Ovary (tissue), 7 donors: ENCODE measurements at regions not wholly inside any gene's neighbourhood (a gene's known extent, or its start where the extent isn't known, plus 50 kb on each side); places are given as distances from the start of the nearest gene placed in this dataset.

Experiments used
- DNase-seq, 5 donors: peaks; one replicate each; pipeline ENCODE4 v3.0.0-alpha.2; 2019 to 2020
- H3K27ac ChIP-seq, 2 donors: fragments of 200-600 bp; one replicate each; pipeline versions ENCODE4 v1.5.1 to v1.8.0; 2019 to 2022
- H3K27me3 ChIP-seq: fragments of 200-600 bp; one replicate; pipeline ENCODE4 v1.8.0; 2022
- H3K36me3 ChIP-seq: fragments of 200-600 bp; sonication (generic); one replicate; pipeline ENCODE4 v1.5.1; 2019
- H3K4me1 ChIP-seq: one replicate; pipeline ENCODE4 v1.8.1; 2013; ENCODE audit warnings: mild to moderate bottlenecking, moderate library complexity; ENCODE audit not compliant: insufficient read depth
- H3K4me3 ChIP-seq: fragments of 200-600 bp; sonication (generic); one replicate; pipeline ENCODE4 v1.5.1; 2017
- H3K9me3 ChIP-seq, 2 donors: fragments of 200-600 bp in 1 of 2; sonication (generic) in 1 of 2; one replicate each; pipeline versions ENCODE4 v1.5.1 to v1.8.1; 2013 to 2019; ENCODE audit warnings: mild to moderate bottlenecking in 1 of 2, moderate library complexity in 1 of 2
- CTCF ChIP-seq, 3 donors: fragments of 450-650 bp in 2 of 3; fragments of 200-600 bp in 1 of 3; IDR thresholded peaks; one replicate each; pipeline versions ENCODE4 v1.5.1 to v1.8.0; 2016 to 2022; ENCODE audit warnings: antibody characterized with exemption in 3 of 3, mild to moderate bottlenecking in 1 of 3
- EP300 ChIP-seq: sonication (generic); formaldehyde crosslinking; IDR thresholded peaks from one replicate; pipeline ENCODE4 v1.6.1; 2017; ENCODE audit warnings: antibody characterized with exemption
- POLR2A ChIP-seq: fragments of 450-650 bp; IDR thresholded peaks from one replicate; pipeline ENCODE4 v1.6.1; 2017; ENCODE audit warnings: antibody characterized with exemption, mild to moderate bottlenecking, moderate library complexity
- WGBS, 3 donors: extraction: QIAGEN DNeasy Blood & Tissue Kit in 1 of 3; methylation state at CpG; one replicate each; pipeline versions ENCODE4 v1.1.5 to v1.1.7; 2013 to 2017; 5-methylcytosine and 5-hydroxymethylcytosine counted together
- intact Hi-C, 4 donors: fragments of 100-400 bp; cut with DNase I; formaldehyde crosslinking; loops; one replicate each; pipeline versions ENCODE4 v1.11.0 to v1.15.1; 2022 to 2023
- donor health status: DM: no; HTN: no; CAD: no; lungs with moderate emphysema.
- donor health status: DM: no; HTN: no; CAD: no.
- donor health status: Bipolar disorder and iron deficiency.
- donor health status: DM: no; HTN: no; CAD: no.
- donor health status: DM: yes; HTN: yes; CAD: no.

GRCh38 chr6:67591910-67592309, 1043.2 kb upstream of the ADGRB3 start:
- no peak for DNase-seq
- intact Hi-C loops: no loop called here

GRCh38 chr6:67567842-67568241, 1067.2 kb upstream of the ADGRB3 start:
- Histone ChIP-seq H3K36me3 (no peaks in the 10 kb centered on the region), H3K4me3 (no peak overlapping the region), H3K27ac (no peak overlapping the region), H3K4me1 (no peaks in the 10 kb centered on the region), H3K9me3 (no peaks in the 10 kb centered on the region), H3K27me3 (no peaks in the 10 kb centered on the region)
- DNase-seq: no peak
- TF ChIP-seq POLR2A: no peak
- intact Hi-C loops: no loop called here
- 81 to 89% (median 81%) methylated on average over 1 of the region's 1 CpG for WGBS, 3 donors

More at GRCh38 chr6:67591910-67592309, 1043.2 kb upstream of the ADGRB3 start:
- no peaks in the 10 kb centered on the region for H3K27me3 ChIP-seq
- no peak overlapping the region for H3K4me3 ChIP-seq
- no peak for TF ChIP-seq CTCF (IDR thresholded peaks at IDR 0.05)
- TF ChIP-seq POLR2A: no peak
- TF ChIP-seq EP300: no peak
- no peaks in the 10 kb centered on the region for H3K36me3 ChIP-seq
- no peaks in the 10 kb centered on the region for H3K4me1 ChIP-seq
- no peaks in the 10 kb centered on the region for H3K9me3 ChIP-seq
- no peak overlapping the region for H3K27ac ChIP-seq

- H3K4me3 ChIP-seq: no peak overlapping the region
- H3K36me3 ChIP-seq: no peaks in the 10 kb centered on the region
- no peak overlapping the region for H3K27ac ChIP-seq
- intact Hi-C loops: no loop called here
- no peak for DNase-seq
- no peaks in the 10 kb centered on the region for H3K4me1 ChIP-seq
- TF ChIP-seq EP300: no peak
- TF ChIP-seq CTCF (IDR thresholded peaks at IDR 0.05): no peak
- TF ChIP-seq POLR2A: no peak
- 51 to 66% (median 55%) methylated on average over 5 of the region's 5 CpGs for WGBS, 3 donors
- H3K9me3 ChIP-seq: no peaks in the 10 kb centered on the region
- no peaks in the 10 kb centered on the region for H3K27me3 ChIP-seq
Measured at GRCh38 chr6:67563671-67564070, 1071.4 kb upstream of the ADGRB3 start.

- Histone ChIP-seq H3K4me1 (no peaks in the 10 kb centered on the region), H3K27me3 (no peaks in the 10 kb centered on the region), H3K36me3 (no peaks in the 10 kb centered on the region), H3K4me3 (no peak overlapping the region), H3K27ac (no peak overlapping the region), H3K9me3 (no peaks in the 10 kb centered on the region)
- intact Hi-C loops: no loop called here
- no peak for DNase-seq
- no peak for TF ChIP-seq CTCF (IDR thresholded peaks at IDR 0.05)
- no peak for TF ChIP-seq EP300
- no peak for TF ChIP-seq POLR2A
- WGBS, 3 donors: 68 to 79% (median 75%) methylated on average over 2 of the region's 2 CpGs
Measured at GRCh38 chr6:67560068-67560467, 1075.0 kb upstream of the ADGRB3 start.

GRCh38 chr6:67558985-67559384, 1076.1 kb upstream of the ADGRB3 start:
- intact Hi-C loops: no loop called here
- no peak for DNase-seq
- Histone ChIP-seq H3K4me3 (no peak overlapping the region), H3K27me3 (no peaks in the 10 kb centered on the region), H3K36me3 (no peaks in the 10 kb centered on the region), H3K4me1 (no peaks in the 10 kb centered on the region), H3K27ac (no peak overlapping the region), H3K9me3 (no peaks in the 10 kb centered on the region)
- no peak for TF ChIP-seq CTCF (IDR thresholded peaks at IDR 0.05)
- no peak for TF ChIP-seq EP300
- TF ChIP-seq POLR2A: no peak
- 10 to 39% (median 14%) methylated on average over 1 of the region's 1 CpG for WGBS, 3 donors
